PC-3 (cell line): ENCODE measurements at regions not wholly inside any gene's neighbourhood (a gene's known extent, or its start where the extent isn't known, plus 50 kb on each side); places are given as distances from the start of the nearest gene placed in this dataset.

Experiments
- EZH2 ChIP-seq: fragments of 300-600 bp; sonication (generic); IDR thresholded peaks from one replicate; pipeline ENCODE4 v1.6.1; 2017; ENCODE audit warnings: antibody characterized with exemption, mild to moderate bottlenecking, low read length; ENCODE audit not compliant: unreplicated experiment
- TF ChIP-seq, protein P1 (sequence below): fragments of 300-600 bp; sonication (generic); conservative IDR thresholded peaks from 2 replicates; pipeline ENCODE4 v1.5.1; 2017; ENCODE audit warnings: antibody characterized with exemption, low read depth, mild to moderate bottlenecking, low read length

DNA sequence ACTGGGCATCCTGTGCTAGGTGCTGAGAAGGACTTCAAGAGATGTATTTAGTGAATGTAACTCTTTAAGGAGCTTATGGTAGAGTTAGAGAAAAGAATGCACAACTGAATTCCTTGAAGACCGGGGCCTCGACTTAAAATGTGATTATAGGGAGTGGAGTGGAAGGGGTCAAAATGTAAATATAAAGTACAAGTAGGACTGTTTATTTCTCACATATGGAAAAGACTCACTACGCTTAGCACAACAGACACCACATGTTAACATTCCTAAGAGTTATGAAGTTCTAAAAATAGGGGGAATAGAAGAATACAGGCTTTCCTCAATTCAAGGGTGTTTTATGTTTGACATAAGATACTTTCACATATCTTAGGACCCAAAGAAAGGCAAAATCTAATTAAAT is 117.8 kb upstream of the OSMR start:
- TF ChIP-seq EZH2: no peak
- TF ChIP-seq, protein P1, sequence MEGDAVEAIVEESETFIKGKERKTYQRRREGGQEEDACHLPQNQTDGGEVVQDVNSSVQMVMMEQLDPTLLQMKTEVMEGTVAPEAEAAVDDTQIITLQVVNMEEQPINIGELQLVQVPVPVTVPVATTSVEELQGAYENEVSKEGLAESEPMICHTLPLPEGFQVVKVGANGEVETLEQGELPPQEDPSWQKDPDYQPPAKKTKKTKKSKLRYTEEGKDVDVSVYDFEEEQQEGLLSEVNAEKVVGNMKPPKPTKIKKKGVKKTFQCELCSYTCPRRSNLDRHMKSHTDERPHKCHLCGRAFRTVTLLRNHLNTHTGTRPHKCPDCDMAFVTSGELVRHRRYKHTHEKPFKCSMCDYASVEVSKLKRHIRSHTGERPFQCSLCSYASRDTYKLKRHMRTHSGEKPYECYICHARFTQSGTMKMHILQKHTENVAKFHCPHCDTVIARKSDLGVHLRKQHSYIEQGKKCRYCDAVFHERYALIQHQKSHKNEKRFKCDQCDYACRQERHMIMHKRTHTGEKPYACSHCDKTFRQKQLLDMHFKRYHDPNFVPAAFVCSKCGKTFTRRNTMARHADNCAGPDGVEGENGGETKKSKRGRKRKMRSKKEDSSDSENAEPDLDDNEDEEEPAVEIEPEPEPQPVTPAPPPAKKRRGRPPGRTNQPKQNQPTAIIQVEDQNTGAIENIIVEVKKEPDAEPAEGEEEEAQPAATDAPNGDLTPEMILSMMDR: no peak
